Smooth muscle cell (in vitro differentiated cells): ENCODE measurements at regions not wholly inside any gene's neighbourhood (a gene's known extent, or its start where the extent isn't known, plus 50 kb on each side); places are given as distances from the start of the nearest gene placed in this dataset.

ENCODE experiments used
- DNase-seq: peaks from one replicate; lab custom pipeline; 2025; ENCODE audit not compliant: unreplicated experiment; lab: John Stamatoyannopoulos, UW
- H2AFZ ChIP-seq: fragments of 200-600 bp; sonication (generic); 2 replicates; pipeline ENCODE4 v1.6.0; 2016; ENCODE audit warnings: antibody characterized with exemption, low read depth, mild to moderate bottlenecking
- H3F3A ChIP-seq: fragments of 200-600 bp; sonication (generic); 2 replicates; pipeline ENCODE4 v1.6.0; 2017; ENCODE audit warnings: antibody characterized with exemption, low read depth
- H3K27ac ChIP-seq: fragments of 200-600 bp; sonication (generic); 2 replicates; pipeline ENCODE4 v1.5.1; 2016; ENCODE audit warnings: low read depth, mild to moderate bottlenecking
- H3K27me3 ChIP-seq: fragments of 200-600 bp; sonication (generic); 2 replicates; pipeline ENCODE4 v1.6.1; 2016; ENCODE audit warnings: low read depth, mild to moderate bottlenecking
- H3K36me3 ChIP-seq: fragments of 200-600 bp; sonication (generic); 2 replicates; pipeline ENCODE4 v1.5.1; 2016; ENCODE audit warnings: low read depth
- H3K4me1 ChIP-seq: fragments of 200-600 bp; sonication (generic); 2 replicates; pipeline ENCODE4 v1.5.1; 2016; ENCODE audit warnings: low read depth
- H3K4me2 ChIP-seq: fragments of 200-600 bp; sonication (generic); 2 replicates; pipeline ENCODE4 v1.6.0; 2016; ENCODE audit warnings: mild to moderate bottlenecking
- H3K4me3 ChIP-seq: fragments of 200-600 bp; sonication (generic); 2 replicates; pipeline ENCODE4 v1.5.1; 2016; ENCODE audit warnings: mild to moderate bottlenecking
- H3K79me2 ChIP-seq: fragments of 200-600 bp; sonication (generic); 2 replicates; pipeline ENCODE4 v1.6.0; 2016; ENCODE audit warnings: low read depth, mild to moderate bottlenecking
- H3K9ac ChIP-seq: fragments of 200-600 bp; sonication (generic); 2 replicates; pipeline ENCODE4 v1.6.0; 2016; ENCODE audit warnings: low read depth
- H3K9me3 ChIP-seq: fragments of 200-600 bp; sonication (generic); replicated peaks from 2 replicates; pipeline ENCODE4 v1.5.1; 2016; ENCODE audit warnings: low read depth
- H4K20me1 ChIP-seq: fragments of 200-600 bp; sonication (generic); 2 replicates; pipeline ENCODE4 v1.6.0; 2016; ENCODE audit warnings: low read depth
- CTCF ChIP-seq: fragments of 200-600 bp; sonication (generic); IDR thresholded peaks from 2 replicates; pipeline ENCODE4 v1.5.1; 2017; ENCODE audit warnings: borderline replicate concordance, mild to moderate bottlenecking, antibody characterized with exemption; ENCODE audit not compliant: insufficient read depth, poor library complexity, severe bottlenecking
- WGBS: methylation state at CpG from one replicate; pipeline ENCODE4 v1.1.7; 2016; ENCODE audit warnings: low lambda C conversion rate; 5-methylcytosine and 5-hydroxymethylcytosine counted together

GRCh38 chr2:564471-565181, 112.6 kb downstream of the TMEM18 start:
- Histone ChIP-seq H3K9me3 (no peaks in the 10 kb centered on the region), H3K9ac (no peak overlapping the region), H3K4me3 (no peak overlapping the region), H3K4me1 (no peaks in the 10 kb centered on the region), H3F3A (no peaks in the 10 kb centered on the region), H2AFZ (no peak overlapping the region), H3K27ac (no peak overlapping the region), H3K79me2 (no peaks in the 10 kb centered on the region), H3K36me3 (no peaks in the 10 kb centered on the region), H3K27me3 (no peaks in the 10 kb centered on the region), H3K4me2 (no peak overlapping the region), H4K20me1 (no peaks in the 10 kb centered on the region)
- no peak for TF ChIP-seq CTCF
- WGBS: 95% methylated on average over 18 of the region's 19 CpGs
- DNase-seq: no peak

DNA sequence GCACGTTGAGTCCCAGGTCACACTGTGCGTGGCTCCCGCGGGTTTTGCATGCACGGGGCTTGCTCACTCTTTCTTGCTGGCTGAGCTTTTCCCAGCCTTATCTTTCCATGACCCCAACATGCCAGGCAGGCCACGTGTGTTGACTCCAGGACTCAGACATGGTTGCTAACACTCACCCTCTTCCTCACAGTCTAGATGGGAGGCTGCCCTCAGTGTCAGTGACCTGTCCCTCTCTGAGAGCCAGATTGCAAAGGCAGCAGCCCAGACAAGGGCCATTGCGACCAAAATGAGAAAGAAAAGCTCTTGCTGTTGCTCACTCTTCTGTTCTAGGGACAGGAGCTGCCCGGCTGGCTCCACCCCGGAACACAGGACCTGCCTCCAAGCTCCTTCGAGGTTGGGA, 113.7 kb downstream of the TMEM18 start:
- no peak overlapping the region for H2AFZ ChIP-seq
- DNase-seq: no peak
- H3K9ac ChIP-seq: no peak overlapping the region
- no peak overlapping the region for H3K4me2 ChIP-seq
- WGBS: 84% methylated on average over 10 of the region's 10 CpGs
- H3K9me3 ChIP-seq: no peaks in the 10 kb centered on the region
- H3K79me2 ChIP-seq: no peaks in the 10 kb centered on the region
- no peaks in the 10 kb centered on the region for H3K4me1 ChIP-seq
- H3F3A ChIP-seq: no peaks in the 10 kb centered on the region
- H3K36me3 ChIP-seq: no peaks in the 10 kb centered on the region
- no peak overlapping the region for H3K27ac ChIP-seq
- no peaks in the 10 kb centered on the region for H4K20me1 ChIP-seq
- no peak for TF ChIP-seq CTCF
- H3K27me3 ChIP-seq: no peaks in the 10 kb centered on the region
- H3K4me3 ChIP-seq: no peak overlapping the region

DNA sequence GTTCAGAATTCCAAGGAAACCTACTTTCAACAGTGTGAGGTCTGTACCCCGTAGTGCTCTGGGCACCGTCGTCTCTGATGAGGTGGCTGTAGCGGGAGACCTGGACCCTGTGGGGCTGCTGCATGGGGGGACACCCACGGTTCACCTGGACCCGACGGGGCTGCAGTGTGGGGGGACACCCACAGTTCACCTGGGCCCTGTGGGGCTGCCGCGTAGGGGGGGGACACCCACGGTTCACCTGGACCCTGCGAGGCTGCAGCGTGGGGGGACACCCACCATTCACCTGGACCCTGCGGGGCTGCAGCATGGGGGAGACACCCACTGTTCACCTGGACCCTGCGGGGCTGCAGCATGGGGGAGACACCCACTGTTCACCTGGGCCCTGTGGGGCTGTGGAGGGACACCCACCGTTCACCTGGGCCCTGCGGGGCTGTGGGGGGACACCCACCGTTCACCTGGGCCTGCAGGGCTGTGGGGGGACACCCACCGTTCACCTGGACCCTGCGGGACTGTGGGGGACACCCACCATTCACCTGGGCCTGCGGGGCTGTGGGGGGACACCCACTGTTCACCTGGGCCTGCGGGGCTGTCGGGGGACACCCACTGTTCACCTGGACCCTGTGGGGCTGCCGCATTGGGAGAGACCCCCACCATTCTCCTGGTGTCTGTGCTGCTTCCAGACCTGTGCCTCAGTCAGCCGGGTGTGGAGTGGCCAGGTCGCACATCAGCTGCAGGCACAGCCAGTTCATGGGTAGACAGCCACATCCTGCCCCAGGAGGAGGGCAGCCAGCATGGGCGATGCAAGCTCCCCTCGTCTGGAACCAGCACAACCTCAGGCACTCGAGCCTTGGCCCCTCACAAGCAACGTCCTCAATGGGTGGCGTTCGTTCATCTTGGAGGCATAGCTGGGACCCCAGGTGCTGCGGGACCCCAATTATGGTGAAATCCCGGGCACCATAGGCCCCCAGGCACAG, 114.5 kb downstream of the TMEM18 start:
- Histone ChIP-seq H2AFZ (no peak overlapping the region), H3K9ac (no peak overlapping the region), H3K4me3 (no peak overlapping the region), H3K4me2 (no peak overlapping the region), H3K9me3 (no peaks in the 10 kb centered on the region), H3K79me2 (no peaks in the 10 kb centered on the region), H3K36me3 (no peaks in the 10 kb centered on the region), H3K27me3 (no peaks in the 10 kb centered on the region), H3K27ac (no peak overlapping the region), H4K20me1 (no peaks in the 10 kb centered on the region), H3K4me1 (no peaks in the 10 kb centered on the region), H3F3A (no peaks in the 10 kb centered on the region)
- no peak for DNase-seq
- no peak for TF ChIP-seq CTCF
- WGBS: 89% methylated on average over 26 of the region's 33 CpGs
